ENCODE measurements at regions not wholly inside any gene's neighbourhood (a gene's known extent, or its start where the extent isn't known, plus 50 kb on each side); places are given as distances from the start of the nearest gene placed in this dataset.

DNA sequence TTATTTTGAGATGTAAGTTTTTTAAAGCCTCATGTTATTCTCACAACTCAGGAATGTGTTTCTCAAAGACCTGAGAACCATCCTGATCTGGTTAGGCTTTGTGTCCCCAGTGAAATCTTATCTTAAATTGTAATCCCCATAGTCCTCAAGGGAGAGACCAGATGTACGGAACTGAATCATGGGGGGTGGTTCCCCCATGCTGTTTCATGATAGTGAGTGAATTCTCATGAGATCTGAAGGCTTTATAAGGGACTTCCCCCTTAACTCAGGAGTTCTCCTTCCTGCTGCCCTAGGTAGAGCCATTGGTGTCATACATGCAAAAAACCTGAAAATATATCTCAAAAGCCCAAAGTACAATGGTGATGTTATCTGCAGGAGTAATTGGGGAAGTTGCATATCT is 836.7 kb downstream of the CBLN2 start:
- TF ChIP-seq CTCF (IDR thresholded peaks at IDR 0.05) (no peak), EZH2 (IDR thresholded peaks at IDR 0.05) (no peak), EZH2phosphoT487 (IDR thresholded peaks at IDR 0.05) (no peak)
